DND-41 (cell line): ENCODE measurements at regions not wholly inside any gene's neighbourhood (a gene's known extent, or its start where the extent isn't known, plus 50 kb on each side); places are given as distances from the start of the nearest gene placed in this dataset.

ENCODE experiments used
- CTCF ChIP-seq: IDR thresholded peaks from 2 replicates; pipeline ENCODE4 v1.5.1; 2012; ENCODE audit warnings: borderline replicate concordance, low read length, moderate library complexity, mild to moderate bottlenecking; ENCODE audit not compliant: poor library complexity, severe bottlenecking; ENCODE audit errors: extremely low read depth
- EZH2 ChIP-seq: IDR thresholded peaks from 3 replicates; pipeline ENCODE4 v1.6.1; 2012; ENCODE audit warnings: borderline replicate concordance, low read depth, mild to moderate bottlenecking, moderate library complexity, low read length, inconsistent platforms; ENCODE audit not compliant: severe bottlenecking

GRCh38 chr3:162337630-162338029, 841.0 kb downstream of the OTOL1 start:
- no peak for TF ChIP-seq CTCF
- TF ChIP-seq EZH2: no peak
